ENCODE measurements at regions not wholly inside any gene's neighbourhood (a gene's known extent, or its start where the extent isn't known, plus 50 kb on each side); places are given as distances from the start of the nearest gene placed in this dataset.
"Not testable (repeated sequence)": the region's sequence is repeated elsewhere in the genome, so short reads cannot be mapped to it uniquely, and the experiment has no call there.

- DNase-seq, result no peak
These were observed 331.6 kb upstream of the PTGER4 start for GRCh38 chr5:40347981-40348725.

DNA sequence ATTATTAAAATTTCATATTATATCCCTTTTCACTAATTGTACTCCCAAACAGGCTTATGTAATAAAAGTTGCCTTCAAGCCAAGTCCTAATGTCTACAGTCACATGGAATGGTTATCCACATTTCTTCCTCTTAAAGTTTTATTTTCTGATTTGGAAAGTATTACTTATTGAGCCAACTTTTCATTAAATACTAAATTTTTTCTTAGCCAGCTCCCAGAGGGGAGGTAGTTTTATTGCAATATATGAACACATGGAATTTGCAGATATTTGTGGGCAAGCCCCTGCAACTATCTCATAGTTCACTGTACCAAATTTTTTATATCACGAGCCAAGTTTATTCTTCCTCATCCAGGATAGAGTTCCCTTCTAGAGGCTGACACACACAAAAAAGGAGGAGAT is 332.8 kb upstream of the PTGER4 start:
- DNase-seq, result no peak

- DNase-seq, result not testable (repeated sequence)
These were observed 341.3 kb upstream of the PTGER4 start for GRCh38 chr5:40338434-40338833.

GRCh38 chr5:40334242-40334635 is 345.5 kb upstream of the PTGER4 start:
- DNase-seq, result no peak

GRCh38 chr5:40333459-40334241 is 346.1 kb upstream of the PTGER4 start:
- DNase-seq, result no peak

GRCh38 chr5:40332970-40333369 is 346.7 kb upstream of the PTGER4 start:
- no peak for DNase-seq

- no peak for DNase-seq
These were observed 348.1 kb upstream of the PTGER4 start for GRCh38 chr5:40331616-40332015.

DNA sequence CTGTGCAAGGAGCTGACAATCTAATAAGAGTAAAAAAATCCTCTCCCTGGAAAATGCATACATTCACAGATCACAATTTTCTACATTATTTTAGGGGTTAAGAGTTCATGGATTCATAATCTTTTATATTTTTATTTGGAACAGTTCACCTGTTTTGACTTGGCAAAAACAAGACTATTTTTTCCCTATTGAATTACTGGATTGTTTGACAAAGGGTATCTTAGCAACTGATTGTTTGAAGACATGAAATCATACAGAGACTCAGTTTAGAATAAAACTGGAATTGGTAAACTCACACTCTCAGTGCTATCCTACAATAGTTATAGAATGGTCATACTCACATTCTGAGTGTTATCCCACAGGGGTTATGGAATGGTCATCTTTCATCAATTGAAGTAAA is 358.2 kb upstream of the PTGER4 start:
- DNase-seq, result no peak

- DNase-seq, result no peak
These were observed 361.3 kb upstream of the PTGER4 start for GRCh38 chr5:40318395-40318794.

- no peak for DNase-seq
These were observed 362.7 kb upstream of the PTGER4 start for GRCh38 chr5:40317023-40317422.

- DNase-seq, result no peak
These were observed 364.6 kb upstream of the PTGER4 start for GRCh38 chr5:40315126-40315525.

- DNase-seq, result no peak
These were observed 365.4 kb upstream of the PTGER4 start for GRCh38 chr5:40314275-40314674.

GRCh38 chr5:40312205-40312604 is 367.5 kb upstream of the PTGER4 start:
- no peak for DNase-seq

DNA sequence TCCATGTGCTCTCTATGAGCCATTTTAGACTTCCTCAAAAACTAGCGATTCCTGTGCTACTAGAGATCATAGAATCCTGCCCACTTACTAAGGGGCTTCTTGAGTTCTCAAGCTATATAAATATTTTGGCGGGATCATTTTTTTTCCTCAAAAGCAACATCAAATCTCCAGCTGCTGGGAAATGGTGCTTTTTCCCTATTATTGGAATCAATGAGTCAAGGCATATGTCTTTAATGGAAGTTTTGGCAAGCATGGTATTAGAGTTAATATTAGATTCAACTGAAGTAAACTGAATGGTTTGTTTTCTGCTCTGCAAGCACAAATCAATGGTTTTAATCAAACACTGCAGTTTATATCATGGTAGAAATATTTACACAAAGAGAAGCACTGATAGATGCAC is 369.9 kb upstream of the PTGER4 start:
- no peak for DNase-seq

- DNase-seq, result no peak
These were observed 370.8 kb upstream of the PTGER4 start for GRCh38 chr5:40308867-40309266.

- DNase-seq, result no peak
These were observed 371.8 kb upstream of the PTGER4 start for GRCh38 chr5:40307920-40308319.

DNA sequence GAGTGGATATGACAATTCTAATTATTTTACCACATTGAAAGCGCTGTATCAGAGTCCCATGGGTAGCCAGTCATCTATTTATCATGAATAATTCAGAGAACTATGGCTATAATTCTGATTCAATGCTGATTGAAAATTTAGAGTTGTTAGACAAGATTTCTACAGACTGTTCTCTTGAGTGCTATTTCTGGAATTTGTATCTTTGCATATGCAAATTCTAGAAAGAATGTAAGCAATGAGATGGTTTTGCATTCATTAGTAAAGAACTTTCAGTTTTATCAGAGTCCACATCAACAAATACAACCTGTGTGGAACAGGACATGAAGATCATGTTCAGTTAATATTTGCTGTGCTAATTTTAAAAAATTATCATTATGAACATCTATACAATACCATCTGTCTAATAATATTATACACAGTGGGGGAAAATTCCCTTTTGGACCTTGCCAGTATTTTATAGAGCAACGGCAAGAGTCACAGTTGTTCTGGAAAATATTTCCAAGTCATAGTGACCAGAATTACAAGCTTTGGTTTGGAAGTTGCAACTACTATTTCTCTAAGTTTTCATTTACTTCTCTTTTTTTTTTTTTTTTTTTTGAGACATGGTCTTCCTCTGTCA is 372.7 kb upstream of the PTGER4 start:
- DNase-seq, result no peak

GRCh38 chr5:40292006-40292405 is 387.7 kb upstream of the PTGER4 start:
- DNase-seq, result no peak

GRCh38 chr5:40291338-40291737 is 388.4 kb upstream of the PTGER4 start:
- no peak for DNase-seq

- DNase-seq, result no peak
These were observed 390.8 kb upstream of the PTGER4 start for GRCh38 chr5:40288800-40289485.

GRCh38 chr5:40284863-40285262 is 394.9 kb upstream of the PTGER4 start:
- DNase-seq, result no peak

DNA sequence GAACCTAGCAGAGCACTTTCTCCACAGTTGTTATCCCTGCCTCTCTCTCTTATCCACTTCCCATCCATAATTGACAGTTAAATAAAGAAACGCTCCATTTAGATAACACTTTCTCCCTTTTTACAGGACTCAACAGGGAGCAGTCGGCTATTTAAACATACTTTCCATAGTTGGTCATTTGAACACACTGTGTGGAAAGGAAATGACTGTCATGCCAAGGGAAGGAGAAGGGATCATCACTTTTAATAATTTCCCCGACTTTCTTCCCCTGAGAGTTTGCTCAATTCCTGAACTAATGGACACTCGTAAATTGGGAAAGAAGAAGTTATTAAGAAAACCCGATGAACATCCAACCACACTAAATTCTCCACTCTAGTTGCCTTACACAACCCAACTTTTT is 400.8 kb upstream of the PTGER4 start:
- no peak for DNase-seq

DNA sequence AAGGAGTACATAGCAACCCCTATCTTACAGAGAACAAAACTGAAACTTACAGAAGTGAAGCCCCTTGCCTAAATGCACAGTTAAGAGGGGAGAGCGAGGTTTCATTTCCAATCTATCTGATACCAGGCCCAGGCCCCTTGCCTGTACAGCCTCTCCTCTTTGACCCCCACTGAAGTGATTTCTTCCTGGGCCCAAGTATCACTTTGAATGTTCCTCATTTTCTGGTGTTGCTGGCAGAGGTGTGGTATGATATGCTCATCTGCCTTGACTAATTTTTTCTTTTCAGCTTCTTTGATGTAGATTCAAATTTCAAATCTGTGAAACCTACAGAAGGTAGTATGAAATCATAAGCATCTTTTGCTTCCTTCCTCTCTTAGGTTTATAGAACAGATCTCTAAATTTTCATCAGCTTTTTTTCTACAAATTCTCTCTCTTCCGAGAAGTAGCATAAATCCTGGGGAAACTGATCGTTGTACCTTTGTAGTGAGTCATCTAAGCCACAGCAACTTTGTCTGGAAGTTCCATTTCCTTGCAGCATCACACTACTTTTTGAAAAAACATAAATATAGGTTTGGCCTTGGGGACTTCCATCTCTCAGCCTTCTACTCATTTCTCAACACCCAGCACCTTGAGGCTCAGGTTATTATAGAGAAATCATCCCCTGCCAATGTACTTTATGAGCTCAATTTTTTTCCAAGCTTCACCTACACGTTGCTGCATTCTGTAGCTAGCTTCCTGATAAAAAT is 402.4 kb upstream of the PTGER4 start:
- DNase-seq, result no peak
